Tibial artery (tissue), 4 donors: ENCODE measurements at regions not wholly inside any gene's neighbourhood (a gene's known extent, or its start where the extent isn't known, plus 50 kb on each side); places are given as distances from the start of the nearest gene placed in this dataset.

Experiments used
- DNase-seq, 2 donors: peaks; one replicate each; pipeline ENCODE4 v3.0.0-alpha.2; 2019
- H3K27ac ChIP-seq, 2 donors: fragments of 200-600 bp; sonication (generic) in 1 of 2; 1 replicate in 1 of 2; 2 replicates in 1 of 2; pipeline ENCODE4 v1.5.1; 2018 to 2019; ENCODE audit warnings: mild to moderate bottlenecking in 1 of 2
- H3K27me3 ChIP-seq, 2 donors: fragments of 200-600 bp; sonication (generic) in 1 of 2; one replicate each; pipeline versions ENCODE4 v1.5.1 to v1.6.0; 2016 to 2019
- H3K36me3 ChIP-seq, 3 donors: fragments of 200-600 bp; sonication (generic) in 2 of 3; one replicate each; pipeline ENCODE4 v1.5.1; 2016 to 2019; ENCODE audit warnings: mild to moderate bottlenecking in 2 of 3
- H3K4me1 ChIP-seq, 4 donors: fragments of 200-600 bp; sonication (generic) in 2 of 4; 1 replicate in 3 of 4; 2 replicates in 1 of 4; pipeline ENCODE4 v1.5.1; 2016 to 2019
- H3K4me3 ChIP-seq, 2 donors: fragments of 200-600 bp; sonication (generic) in 1 of 2; 1 replicate in 1 of 2; 2 replicates in 1 of 2; pipeline ENCODE4 v1.5.1; 2018 to 2019; ENCODE audit warnings: mild to moderate bottlenecking in 2 of 2
- H3K9me3 ChIP-seq, 3 donors: fragments of 200-600 bp; sonication (generic) in 1 of 3; one replicate each; pipeline ENCODE4 v1.5.1; 2016 to 2019
- intact Hi-C: fragments of 100-400 bp; cut with DNase I; formaldehyde crosslinking; loops from one replicate; pipeline ENCODE4 v1.15.0; 2023; ENCODE audit warnings: low total_unique reads
- TF ChIP-seq, protein P1 (sequence below), 2 experiments: fragments of 200-600 bp in 1 of 2; fragments of 450-650 bp in 1 of 2; IDR thresholded peaks; one replicate each; pipeline ENCODE4 v1.5.1; 2017 to 2019; ENCODE audit warnings: antibody characterized with exemption in 2 of 2, mild to moderate bottlenecking in 1 of 2, moderate library complexity in 1 of 2

DNA sequence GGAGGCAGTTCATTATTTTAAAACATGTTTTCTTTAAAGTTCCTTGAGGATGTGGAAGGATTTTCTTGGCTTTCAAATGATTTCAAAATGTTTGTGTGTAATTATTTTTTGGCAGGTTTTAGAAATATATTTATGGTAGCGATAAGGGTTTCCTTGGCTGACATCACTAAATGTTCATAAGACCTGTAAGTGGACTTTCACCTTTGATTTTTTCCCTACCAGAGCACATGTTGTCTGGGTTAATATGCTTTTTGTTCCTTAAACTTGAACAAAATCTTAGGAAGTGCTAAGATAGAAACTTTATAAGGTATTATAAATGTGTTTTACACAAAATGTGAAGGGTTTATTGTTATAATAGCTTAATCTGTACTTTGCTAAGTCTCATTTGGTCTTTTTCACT lies 315.6 kb downstream of the PCDH7 start:
- no peak for DNase-seq
- Histone ChIP-seq H3K4me1 (peaks cover 0 to 6% (median under 1%) of the 10 kb centered on the region in 4 donors), H3K27ac (no peak overlapping the region)

DNA sequence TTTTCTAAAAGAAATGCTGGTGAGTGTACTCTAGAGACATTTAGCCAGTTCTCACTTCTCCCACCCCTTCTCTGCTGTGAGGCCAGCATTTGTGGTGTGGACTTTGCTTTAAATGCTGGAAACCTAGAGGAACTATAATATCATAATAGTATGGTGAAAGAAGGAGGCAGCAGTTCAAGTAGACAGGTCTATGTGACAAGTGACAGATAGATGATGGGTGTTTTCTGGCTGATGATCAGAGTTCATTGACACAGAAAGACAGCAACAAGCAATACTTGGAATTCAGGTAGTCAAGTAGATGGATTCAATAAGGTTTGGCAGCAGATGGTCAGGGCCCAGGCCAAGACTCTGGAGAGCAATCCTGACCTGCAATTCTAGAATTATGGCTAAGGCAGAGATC lies 317.5 kb downstream of the PCDH7 start:
- Histone ChIP-seq H3K27me3 (no peaks in the 10 kb centered on the region), H3K27ac (no peak overlapping the region), H3K36me3 (no peaks in the 10 kb centered on the region), H3K9me3 (no peaks in the 10 kb centered on the region), H3K4me1 (peaks cover 0 to 15% (median 2%) of the 10 kb centered on the region in 4 donors), H3K4me3 (no peak overlapping the region)
- intact Hi-C loops: no loop called here
- TF ChIP-seq, protein P1, sequence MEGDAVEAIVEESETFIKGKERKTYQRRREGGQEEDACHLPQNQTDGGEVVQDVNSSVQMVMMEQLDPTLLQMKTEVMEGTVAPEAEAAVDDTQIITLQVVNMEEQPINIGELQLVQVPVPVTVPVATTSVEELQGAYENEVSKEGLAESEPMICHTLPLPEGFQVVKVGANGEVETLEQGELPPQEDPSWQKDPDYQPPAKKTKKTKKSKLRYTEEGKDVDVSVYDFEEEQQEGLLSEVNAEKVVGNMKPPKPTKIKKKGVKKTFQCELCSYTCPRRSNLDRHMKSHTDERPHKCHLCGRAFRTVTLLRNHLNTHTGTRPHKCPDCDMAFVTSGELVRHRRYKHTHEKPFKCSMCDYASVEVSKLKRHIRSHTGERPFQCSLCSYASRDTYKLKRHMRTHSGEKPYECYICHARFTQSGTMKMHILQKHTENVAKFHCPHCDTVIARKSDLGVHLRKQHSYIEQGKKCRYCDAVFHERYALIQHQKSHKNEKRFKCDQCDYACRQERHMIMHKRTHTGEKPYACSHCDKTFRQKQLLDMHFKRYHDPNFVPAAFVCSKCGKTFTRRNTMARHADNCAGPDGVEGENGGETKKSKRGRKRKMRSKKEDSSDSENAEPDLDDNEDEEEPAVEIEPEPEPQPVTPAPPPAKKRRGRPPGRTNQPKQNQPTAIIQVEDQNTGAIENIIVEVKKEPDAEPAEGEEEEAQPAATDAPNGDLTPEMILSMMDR (IDR thresholded peaks at IDR 0.05): no peak
- DNase-seq: no peak

More for the DNA sequence above, 315.6 kb downstream of the PCDH7 start:
- H3K27me3 ChIP-seq: no peaks in the 10 kb centered on the region
- H3K9me3 ChIP-seq: no peaks in the 10 kb centered on the region
- intact Hi-C loops: no loop called here
- TF ChIP-seq, protein P1 (IDR thresholded peaks at IDR 0.05): no peak
- H3K36me3 ChIP-seq: no peaks in the 10 kb centered on the region
- no peak overlapping the region for H3K4me3 ChIP-seq

- no peak overlapping the region for H3K27ac ChIP-seq
- no peaks in the 10 kb centered on the region for H3K9me3 ChIP-seq
- H3K4me1 ChIP-seq: peaks cover 0 to 19% (median 2%) of the 10 kb centered on the region in 4 donors
- intact Hi-C loops: no loop called here
- no peak for DNase-seq
- no peak overlapping the region for H3K4me3 ChIP-seq
- TF ChIP-seq, protein P1 (IDR thresholded peaks at IDR 0.05): no peak
- no peaks in the 10 kb centered on the region for H3K27me3 ChIP-seq
- no peaks in the 10 kb centered on the region for H3K36me3 ChIP-seq
Observed at GRCh38 chr4:31039382-31039781, 319.2 kb downstream of the PCDH7 start.

GRCh38 chr4:31040106-31040505 lies 319.9 kb downstream of the PCDH7 start:
- peaks cover 0 to 21% (median 2%) of the 10 kb centered on the region in 4 donors for H3K4me1 ChIP-seq
- TF ChIP-seq, protein P1 (IDR thresholded peaks at IDR 0.05): no peak
- intact Hi-C loops: no loop called here
- no peak for DNase-seq
- H3K9me3 ChIP-seq: no peaks in the 10 kb centered on the region
- H3K4me3 ChIP-seq: no peak overlapping the region
- H3K27me3 ChIP-seq: no peaks in the 10 kb centered on the region
- no peak overlapping the region for H3K27ac ChIP-seq
- no peaks in the 10 kb centered on the region for H3K36me3 ChIP-seq

- no peaks in the 10 kb centered on the region for H3K27me3 ChIP-seq
Observed at GRCh38 chr4:31041385-31041784, 321.2 kb downstream of the PCDH7 start.

More at GRCh38 chr4:31041385-31041784, 321.2 kb downstream of the PCDH7 start:
- no peaks in the 10 kb centered on the region for H3K9me3 ChIP-seq
- no peak overlapping the region for H3K4me3 ChIP-seq
- no peak for DNase-seq
- TF ChIP-seq, protein P1 (IDR thresholded peaks at IDR 0.05): no peak
- H3K36me3 ChIP-seq: no peaks in the 10 kb centered on the region
- no peak overlapping the region for H3K27ac ChIP-seq
- intact Hi-C loops: no loop called here
- peaks cover 0 to 23% (median 2%) of the 10 kb centered on the region in 4 donors for H3K4me1 ChIP-seq
